H1 (cell line): ENCODE measurements at regions not wholly inside any gene's neighbourhood (a gene's known extent, or its start where the extent isn't known, plus 50 kb on each side); places are given as distances from the start of the nearest gene placed in this dataset.

ENCODE experiments used
- BCL11A ChIP-seq, 2 experiments: IDR thresholded peaks; one replicate each; pipeline ENCODE4 v1.6.1; 2011; ENCODE audit warnings: low read depth in 2 of 2, low read length in 2 of 2, mild to moderate bottlenecking in 2 of 2
- CBX8 ChIP-seq: fragments of 300-800, 300-1000 bp; sonication (generic); IDR thresholded peaks from 2 replicates; pipeline ENCODE4 v1.7.1; 2016; ENCODE audit warnings: low read depth, low read length, borderline replicate concordance
- CEBPB ChIP-seq: IDR thresholded peaks from 2 replicates; pipeline ENCODE4 v1.6.1; 2012; ENCODE audit warnings: low read depth, low read length
- CHD7 ChIP-seq: fragments of 300-600 bp; sonication (generic); IDR thresholded peaks from 2 replicates; pipeline ENCODE4 v1.7.1; 2012; ENCODE audit warnings: low read length, moderate library complexity, mild to moderate bottlenecking, inconsistent platforms; ENCODE audit not compliant: insufficient replicate concordance
- KDM1A ChIP-seq: fragments of 200-600, 300-600 bp; sonication (generic); IDR thresholded peaks from 2 replicates; pipeline ENCODE4 v1.7.1; 2016; ENCODE audit warnings: mild to moderate bottlenecking, low read length, borderline replicate concordance
- KDM4A ChIP-seq: IDR thresholded peaks from one replicate; pipeline ENCODE4 v1.7.1; 2012; ENCODE audit warnings: low read depth, mild to moderate bottlenecking, moderate library complexity, low read length, inconsistent platforms; ENCODE audit not compliant: severe bottlenecking
- KDM5A ChIP-seq: fragments of 200-600 bp; IDR thresholded peaks from 2 replicates; pipeline ENCODE4 v1.7.1; 2012; ENCODE audit warnings: mild to moderate bottlenecking, low read length, inconsistent platforms, mixed read lengths
- NRF1 ChIP-seq: IDR thresholded peaks from 2 replicates; pipeline ENCODE4 v1.6.1; 2011; ENCODE audit warnings: mild to moderate bottlenecking, low read depth, low read length, improper control_type of control experiment
- RAD21 ChIP-seq, 2 experiments: IDR thresholded peaks in 1 of 2; conservative IDR thresholded peaks in 1 of 2; 2 replicates each; pipeline ENCODE4 v1.6.1; 2011; ENCODE audit warnings: low read depth in 2 of 2, low read length in 2 of 2, improper control_type of control experiment in 1 of 2, inconsistent platforms in 1 of 2, mild to moderate bottlenecking in 1 of 2, moderate library complexity in 1 of 2
- RNF2 ChIP-seq: fragments of 200-900, 300-1000 bp; sonication (generic); IDR thresholded peaks from 2 replicates; pipeline ENCODE4 v1.7.1; 2016; ENCODE audit warnings: borderline replicate concordance, low read depth, mild to moderate bottlenecking, antibody characterized with exemption, low read length; ENCODE audit not compliant: poor library complexity, severe bottlenecking; ENCODE audit errors: missing control alignments
- SP1 ChIP-seq: IDR thresholded peaks from 2 replicates; pipeline ENCODE4 v1.6.1; 2011; ENCODE audit warnings: low read depth, low read length
- TAF1 ChIP-seq: IDR thresholded peaks from 2 replicates; pipeline ENCODE4 v1.6.1; 2011; ENCODE audit warnings: mild to moderate bottlenecking, low read depth, low read length

GRCh38 chr5:160960592-160960991 is 108.6 kb upstream of the ATP10B start (continued):
- TF ChIP-seq CHD7 (no peak), RNF2 (no peak), KDM4A (no peak), TAF1 (no peak), CEBPB (no peak), RAD21 (IDR thresholded peaks at IDR 0.05 in 1 of 2, conservative IDR thresholded peaks at IDR 0.05 in 1 of 2; ENCODE audit: low read depth in 2 of 2, low read length in 2 of 2) (no peak), CBX8 (no peak), KDM1A (no peak), SP1 (no peak), BCL11A (IDR thresholded peaks at IDR 0.05; ENCODE audit: low read depth in 2 of 2, low read length in 2 of 2) (no peak), KDM5A (no peak), NRF1 (no peak)
